ENCODE measurements at regions not wholly inside any gene's neighbourhood (a gene's known extent, or its start where the extent isn't known, plus 50 kb on each side); places are given as distances from the start of the nearest gene placed in this dataset.

GRCh38 chr12:59250766-59251165 lies 330.5 kb upstream of the LRIG3 start:
- no peak for DNase-seq
- no peak overlapping the region for H3K4me3 Mint-ChIP-seq
- Histone ChIP-seq H3K27ac (ENCODE audit: low read depth, low read length) (no peak overlapping the region), H3K27me3 (ENCODE audit: insufficient read depth, low read length, poor library complexity, severe bottlenecking) (no peaks in the 10 kb centered on the region), H3K36me3 (ENCODE audit: insufficient read depth, low read length) (no peaks in the 10 kb centered on the region), H3K4me3 (ENCODE audit: low read length) (no peak overlapping the region), H3K9me3 (ENCODE audit: low read length) (peaks cover 6% of the 10 kb centered on the region), H3K4me1 (ENCODE audit: insufficient read depth, low read length) (no peaks in the 10 kb centered on the region)
- H3K36me3 Mint-ChIP-seq: no peaks in the 10 kb centered on the region
- H3K4me1 Mint-ChIP-seq: no peaks in the 10 kb centered on the region
- no peaks in the 10 kb centered on the region for H3K27me3 Mint-ChIP-seq
- H3K9me3 Mint-ChIP-seq: peaks cover 11 to 18% (median 12%) of the 10 kb centered on the region in 5 donors
- POLR2A ChIA-PET: no interaction called here
- CTCF ChIA-PET: no interaction called here
- no peak overlapping the region for H3K27ac Mint-ChIP-seq

- Mint-ChIP-seq H3K27me3 (no peaks in the 10 kb centered on the region), H3K4me3 (no peak overlapping the region), H3K36me3 (no peaks in the 10 kb centered on the region), H3K27ac (no peak overlapping the region), H3K4me1 (no peaks in the 10 kb centered on the region), H3K9me3 (peaks cover 0 to 9% (median 0%) of the 10 kb centered on the region in 5 donors)
- Histone ChIP-seq H3K27me3 (ENCODE audit: insufficient read depth, low read length, poor library complexity, severe bottlenecking) (no peaks in the 10 kb centered on the region), H3K4me1 (ENCODE audit: insufficient read depth, low read length) (no peaks in the 10 kb centered on the region), H3K9me3 (ENCODE audit: low read length) (no peaks in the 10 kb centered on the region), H3K36me3 (ENCODE audit: insufficient read depth, low read length) (no peaks in the 10 kb centered on the region), H3K4me3 (ENCODE audit: low read length) (no peak overlapping the region), H3K27ac (ENCODE audit: low read depth, low read length) (no peak overlapping the region)
- DNase-seq: no peak
- ChIA-PET CTCF (no interaction called here), POLR2A (no interaction called here)
These were observed 319.7 kb upstream of the LRIG3 start for GRCh38 chr12:59240048-59240447.

- H3K4me1 ChIP-seq (ENCODE audit: insufficient read depth, low read length): no peaks in the 10 kb centered on the region
- H3K27me3 Mint-ChIP-seq: no peaks in the 10 kb centered on the region
- H3K27ac Mint-ChIP-seq: peak overlapping the region in 1 of 8 donors; percentile 44
- H3K36me3 ChIP-seq (ENCODE audit: insufficient read depth, low read length): no peaks in the 10 kb centered on the region
- H3K9me3 ChIP-seq (ENCODE audit: low read length): no peaks in the 10 kb centered on the region
- H3K36me3 Mint-ChIP-seq: no peaks in the 10 kb centered on the region
- no peak overlapping the region for H3K27ac ChIP-seq (ENCODE audit: low read depth, low read length)
- ChIA-PET CTCF (no interaction called here), POLR2A (no interaction called here)
- no peak overlapping the region for H3K4me3 Mint-ChIP-seq
- H3K27me3 ChIP-seq (ENCODE audit: insufficient read depth, low read length, poor library complexity, severe bottlenecking): no peaks in the 10 kb centered on the region
- H3K4me1 Mint-ChIP-seq: no peaks in the 10 kb centered on the region
- no peaks in the 10 kb centered on the region for H3K9me3 Mint-ChIP-seq
- DNase-seq: no peak
- H3K4me3 ChIP-seq (ENCODE audit: low read length): no peak overlapping the region
These were observed 314.1 kb upstream of the LRIG3 start for GRCh38 chr12:59234391-59234790.

- H3K4me1 Mint-ChIP-seq: no peaks in the 10 kb centered on the region
- no peak for DNase-seq
- H3K9me3 Mint-ChIP-seq: peaks cover 0 to 7% (median 4%) of the 10 kb centered on the region in 5 donors
- H3K4me3 Mint-ChIP-seq: no peak overlapping the region
- Histone ChIP-seq H3K4me3 (ENCODE audit: low read length) (no peak overlapping the region), H3K27me3 (ENCODE audit: insufficient read depth, low read length, poor library complexity, severe bottlenecking) (no peaks in the 10 kb centered on the region), H3K36me3 (ENCODE audit: insufficient read depth, low read length) (no peaks in the 10 kb centered on the region), H3K4me1 (ENCODE audit: insufficient read depth, low read length) (no peaks in the 10 kb centered on the region), H3K9me3 (ENCODE audit: low read length) (no peaks in the 10 kb centered on the region), H3K27ac (ENCODE audit: low read depth, low read length) (no peak overlapping the region)
- no peaks in the 10 kb centered on the region for H3K36me3 Mint-ChIP-seq
- H3K27ac Mint-ChIP-seq: no peak overlapping the region
- H3K27me3 Mint-ChIP-seq: peaks cover 0 to 2% of the 10 kb centered on the region in 2 donors
- ChIA-PET CTCF (no interaction called here), POLR2A (no interaction called here)
These were observed 310.0 kb upstream of the LRIG3 start for GRCh38 chr12:59230334-59230733.

- POLR2A ChIA-PET: no interaction called here
These were observed 298.8 kb upstream of the LRIG3 start for GRCh38 chr12:59219148-59219547.

GRCh38 chr12:59196989-59197388 lies 276.7 kb upstream of the LRIG3 start:
- H3K36me3 ChIP-seq (ENCODE audit: insufficient read depth, low read length): no peaks in the 10 kb centered on the region
- no peak overlapping the region for H3K4me3 Mint-ChIP-seq
- H3K36me3 Mint-ChIP-seq: no peaks in the 10 kb centered on the region
- no peaks in the 10 kb centered on the region for H3K9me3 ChIP-seq (ENCODE audit: low read length)
- no peaks in the 10 kb centered on the region for H3K27me3 Mint-ChIP-seq
- H3K27ac Mint-ChIP-seq: no peak overlapping the region
- H3K9me3 Mint-ChIP-seq: peaks cover 0 to 20% (median 5%) of the 10 kb centered on the region in 5 donors
- H3K27me3 ChIP-seq (ENCODE audit: insufficient read depth, low read length, poor library complexity, severe bottlenecking): no peaks in the 10 kb centered on the region
- no peaks in the 10 kb centered on the region for H3K4me1 ChIP-seq (ENCODE audit: insufficient read depth, low read length)
- no peaks in the 10 kb centered on the region for H3K4me1 Mint-ChIP-seq
- no peak overlapping the region for H3K27ac ChIP-seq (ENCODE audit: low read depth, low read length)
- no peak overlapping the region for H3K4me3 ChIP-seq (ENCODE audit: low read length)
- DNase-seq: no peak
- CTCF ChIA-PET: no interaction called here
- POLR2A ChIA-PET: no interaction called here

More at GRCh38 chr12:59219148-59219547, 298.8 kb upstream of the LRIG3 start:
- Histone ChIP-seq H3K36me3 (ENCODE audit: insufficient read depth, low read length) (no peaks in the 10 kb centered on the region), H3K27ac (ENCODE audit: low read depth, low read length) (no peak overlapping the region), H3K4me3 (ENCODE audit: low read length) (no peak overlapping the region), H3K9me3 (ENCODE audit: low read length) (no peaks in the 10 kb centered on the region), H3K4me1 (ENCODE audit: insufficient read depth, low read length) (no peaks in the 10 kb centered on the region), H3K27me3 (ENCODE audit: insufficient read depth, low read length, poor library complexity, severe bottlenecking) (no peaks in the 10 kb centered on the region)
- Mint-ChIP-seq H3K9me3 (peaks cover 0 to 4% (median 2%) of the 10 kb centered on the region in 5 donors), H3K4me1 (no peaks in the 10 kb centered on the region), H3K27ac (no peak overlapping the region), H3K36me3 (no peaks in the 10 kb centered on the region), H3K27me3 (no peaks in the 10 kb centered on the region), H3K4me3 (no peak overlapping the region)
- CTCF ChIA-PET: no interaction called here
- DNase-seq: no peak

GRCh38 chr12:59194794-59195193 lies 274.5 kb upstream of the LRIG3 start:
- Mint-ChIP-seq H3K27me3 (no peaks in the 10 kb centered on the region), H3K4me3 (peak overlapping the region in 1 of 7 donors; percentile 56), H3K36me3 (no peaks in the 10 kb centered on the region), H3K27ac (no peak overlapping the region), H3K4me1 (no peaks in the 10 kb centered on the region), H3K9me3 (peaks cover 0 to 18% (median 5%) of the 10 kb centered on the region in 5 donors)
- Histone ChIP-seq H3K4me1 (ENCODE audit: insufficient read depth, low read length) (no peaks in the 10 kb centered on the region), H3K36me3 (ENCODE audit: insufficient read depth, low read length) (no peaks in the 10 kb centered on the region), H3K27me3 (ENCODE audit: insufficient read depth, low read length, poor library complexity, severe bottlenecking) (no peaks in the 10 kb centered on the region), H3K9me3 (ENCODE audit: low read length) (no peaks in the 10 kb centered on the region), H3K27ac (ENCODE audit: low read depth, low read length) (no peak overlapping the region), H3K4me3 (ENCODE audit: low read length) (no peak overlapping the region)
- ChIA-PET POLR2A (no interaction called here), CTCF (no interaction called here)
- DNase-seq: no peak

- Histone ChIP-seq H3K27me3 (ENCODE audit: insufficient read depth, low read length, poor library complexity, severe bottlenecking) (no peaks in the 10 kb centered on the region), H3K9me3 (ENCODE audit: low read length) (no peaks in the 10 kb centered on the region), H3K4me1 (ENCODE audit: insufficient read depth, low read length) (no peaks in the 10 kb centered on the region), H3K4me3 (ENCODE audit: low read length) (no peak overlapping the region), H3K36me3 (ENCODE audit: insufficient read depth, low read length) (no peaks in the 10 kb centered on the region), H3K27ac (ENCODE audit: low read depth, low read length) (no peak overlapping the region)
- no peak overlapping the region for H3K27ac Mint-ChIP-seq
- no peak for DNase-seq
- no peaks in the 10 kb centered on the region for H3K36me3 Mint-ChIP-seq
- no peak overlapping the region for H3K4me3 Mint-ChIP-seq
- no peaks in the 10 kb centered on the region for H3K4me1 Mint-ChIP-seq
- peaks cover 2 to 13% (median 8%) of the 10 kb centered on the region in 5 donors for H3K9me3 Mint-ChIP-seq
- ChIA-PET POLR2A (no interaction called here), CTCF (no interaction called here)
- H3K27me3 Mint-ChIP-seq: no peaks in the 10 kb centered on the region
These were observed 273.3 kb upstream of the LRIG3 start for GRCh38 chr12:59193476-59194050.

GRCh38 chr12:59191372-59191771 lies 271.1 kb upstream of the LRIG3 start:
- Mint-ChIP-seq H3K27ac (no peak overlapping the region), H3K36me3 (no peaks in the 10 kb centered on the region), H3K4me3 (no peak overlapping the region), H3K9me3 (peaks cover 2 to 8% (median 6%) of the 10 kb centered on the region in 5 donors), H3K27me3 (no peaks in the 10 kb centered on the region), H3K4me1 (no peaks in the 10 kb centered on the region)
- no peak overlapping the region for H3K27ac ChIP-seq (ENCODE audit: low read depth, low read length)
- ChIA-PET CTCF (no interaction called here), POLR2A (no interaction called here)
- DNase-seq: no peak
- no peaks in the 10 kb centered on the region for H3K27me3 ChIP-seq (ENCODE audit: insufficient read depth, low read length, poor library complexity, severe bottlenecking)
- H3K4me3 ChIP-seq (ENCODE audit: low read length): no peak overlapping the region
- H3K9me3 ChIP-seq (ENCODE audit: low read length): no peaks in the 10 kb centered on the region
- no peaks in the 10 kb centered on the region for H3K36me3 ChIP-seq (ENCODE audit: insufficient read depth, low read length)
- no peaks in the 10 kb centered on the region for H3K4me1 ChIP-seq (ENCODE audit: insufficient read depth, low read length)

Data from CD8-positive, alpha-beta memory T cell (primary cell).